IPS DF 6.9 (cell line): ENCODE measurements at regions not wholly inside any gene's neighbourhood (a gene's known extent, or its start where the extent isn't known, plus 50 kb on each side); places are given as distances from the start of the nearest gene placed in this dataset.

Source experiments
- DNase-seq: peaks from one replicate; pipeline ENCODE4 v3.0.0-alpha.2; 2013; ENCODE audit warnings: low read depth, low spot score
- H3K27ac ChIP-seq: one replicate; pipeline ENCODE4 v1.5.1; 2013; ENCODE audit warnings: low read length, control low read depth
- H3K27me3 ChIP-seq: 2 replicates; pipeline ENCODE4 v1.6.1; 2013; ENCODE audit warnings: mild to moderate bottlenecking, low read length; ENCODE audit not compliant: control insufficient read depth, insufficient read depth
- H3K36me3 ChIP-seq: 2 replicates; pipeline ENCODE4 v1.6.1; 2013; ENCODE audit warnings: low read length; ENCODE audit not compliant: control insufficient read depth, insufficient read depth
- H3K4me1 ChIP-seq: 2 replicates; pipeline ENCODE4 v1.6.1; 2013; ENCODE audit warnings: low read length; ENCODE audit not compliant: control insufficient read depth, insufficient read depth
- H3K4me3 ChIP-seq: 2 replicates; pipeline ENCODE4 v1.5.1; 2013; ENCODE audit warnings: mild to moderate bottlenecking, low read length
- H3K9me3 ChIP-seq: 2 replicates; pipeline ENCODE4 v1.6.1; 2013; ENCODE audit warnings: low read length, inconsistent platforms; ENCODE audit not compliant: control insufficient read depth, insufficient read depth
- WGBS: extraction: QIAGEN DNeasy Blood & Tissue Kit; methylation state at CpG from one replicate; pipeline ENCODE4 v1.1.7; 2013; ENCODE audit warnings: mixed read lengths, missing lambda C conversion rate; ENCODE audit not compliant: insufficient read length, insufficient coverage; 5-methylcytosine and 5-hydroxymethylcytosine counted together

- Histone ChIP-seq H3K9me3 (no peaks in the 10 kb centered on the region), H3K4me3 (no peak overlapping the region), H3K4me1 (no peaks in the 10 kb centered on the region), H3K36me3 (no peaks in the 10 kb centered on the region), H3K27me3 (no peaks in the 10 kb centered on the region), H3K27ac (no peak overlapping the region)
- DNase-seq, result no peak
- WGBS, result no CpG with 5 or more reads among the region's 3 CpGs
These were observed 265.5 kb downstream of the NR2F2 start for GRCh38 chr15:96595951-96596350.

GRCh38 chr15:96598514-96598913, 268.0 kb downstream of the NR2F2 start:
- no peak overlapping the region for H3K27ac ChIP-seq
- H3K4me1 ChIP-seq, result no peaks in the 10 kb centered on the region
- H3K4me3 ChIP-seq, result no peak overlapping the region
- no peaks in the 10 kb centered on the region for H3K27me3 ChIP-seq
- DNase-seq, result no peak
- WGBS, result no CpG with 5 or more reads among the region's 5 CpGs
- H3K36me3 ChIP-seq, result no peaks in the 10 kb centered on the region
- H3K9me3 ChIP-seq, result no peaks in the 10 kb centered on the region

- no CpG with 5 or more reads among the region's 3 CpGs for WGBS
- no peaks in the 10 kb centered on the region for H3K36me3 ChIP-seq
- no peaks in the 10 kb centered on the region for H3K27me3 ChIP-seq
- no peak for DNase-seq
- H3K9me3 ChIP-seq, result no peaks in the 10 kb centered on the region
- H3K27ac ChIP-seq, result no peak overlapping the region
- H3K4me1 ChIP-seq, result no peaks in the 10 kb centered on the region
- no peak overlapping the region for H3K4me3 ChIP-seq
These were observed 268.8 kb downstream of the NR2F2 start for GRCh38 chr15:96599268-96599667.

- Histone ChIP-seq H3K4me1 (no peaks in the 10 kb centered on the region), H3K4me3 (no peak overlapping the region), H3K27ac (no peak overlapping the region), H3K27me3 (no peaks in the 10 kb centered on the region), H3K9me3 (no peaks in the 10 kb centered on the region), H3K36me3 (no peaks in the 10 kb centered on the region)
- DNase-seq, result no peak
- no CpG with 5 or more reads among the region's 4 CpGs for WGBS
These were observed 269.9 kb downstream of the NR2F2 start for GRCh38 chr15:96600350-96600749.

GRCh38 chr15:96606617-96607016, 276.1 kb downstream of the NR2F2 start:
- Histone ChIP-seq H3K4me1 (no peaks in the 10 kb centered on the region), H3K27me3 (no peaks in the 10 kb centered on the region), H3K27ac (no peak overlapping the region), H3K4me3 (no peak overlapping the region), H3K9me3 (no peaks in the 10 kb centered on the region), H3K36me3 (no peaks in the 10 kb centered on the region)
- DNase-seq, result no peak
- WGBS, result no CpG with 5 or more reads among the region's 6 CpGs

- no peak overlapping the region for H3K27ac ChIP-seq
- DNase-seq, result no peak
- no peaks in the 10 kb centered on the region for H3K27me3 ChIP-seq
- no CpG with 5 or more reads among the region's 3 CpGs for WGBS
- H3K36me3 ChIP-seq, result no peaks in the 10 kb centered on the region
- no peak overlapping the region for H3K4me3 ChIP-seq
- no peaks in the 10 kb centered on the region for H3K4me1 ChIP-seq
- H3K9me3 ChIP-seq, result no peaks in the 10 kb centered on the region
These were observed 280.3 kb downstream of the NR2F2 start for GRCh38 chr15:96610757-96611156.

GRCh38 chr15:96612917-96613316, 282.4 kb downstream of the NR2F2 start:
- Histone ChIP-seq H3K4me3 (no peak overlapping the region), H3K27ac (no peak overlapping the region), H3K9me3 (no peaks in the 10 kb centered on the region), H3K36me3 (no peaks in the 10 kb centered on the region), H3K4me1 (no peaks in the 10 kb centered on the region), H3K27me3 (no peaks in the 10 kb centered on the region)
- no peak for DNase-seq
- no CpG with 5 or more reads among the region's 1 CpG for WGBS

- H3K4me3 ChIP-seq, result no peak overlapping the region
- H3K36me3 ChIP-seq, result no peaks in the 10 kb centered on the region
- H3K9me3 ChIP-seq, result no peaks in the 10 kb centered on the region
- no peak overlapping the region for H3K27ac ChIP-seq
- no peaks in the 10 kb centered on the region for H3K4me1 ChIP-seq
- H3K27me3 ChIP-seq, result no peaks in the 10 kb centered on the region
- DNase-seq, result no peak
- no CpG with 5 or more reads among the region's 6 CpGs for WGBS
These were observed 288.7 kb downstream of the NR2F2 start for GRCh38 chr15:96619174-96619573.

GRCh38 chr15:96622714-96623113, 292.2 kb downstream of the NR2F2 start:
- H3K9me3 ChIP-seq, result no peaks in the 10 kb centered on the region
- WGBS, result no CpG with 5 or more reads among the region's 6 CpGs
- H3K36me3 ChIP-seq, result no peaks in the 10 kb centered on the region
- no peak overlapping the region for H3K27ac ChIP-seq
- no peaks in the 10 kb centered on the region for H3K4me1 ChIP-seq
- no peak overlapping the region for H3K4me3 ChIP-seq
- no peaks in the 10 kb centered on the region for H3K27me3 ChIP-seq
- DNase-seq, result no peak

- Histone ChIP-seq H3K4me1 (no peaks in the 10 kb centered on the region), H3K4me3 (no peak overlapping the region), H3K9me3 (no peaks in the 10 kb centered on the region), H3K27ac (no peak overlapping the region), H3K27me3 (no peaks in the 10 kb centered on the region), H3K36me3 (no peaks in the 10 kb centered on the region)
- no CpG with 5 or more reads among the region's 4 CpGs for WGBS
- no peak for DNase-seq
These were observed 294.8 kb downstream of the NR2F2 start for GRCh38 chr15:96625256-96625655.

- Histone ChIP-seq H3K36me3 (no peaks in the 10 kb centered on the region), H3K27me3 (no peaks in the 10 kb centered on the region), H3K27ac (no peak overlapping the region), H3K9me3 (no peaks in the 10 kb centered on the region), H3K4me3 (no peak overlapping the region), H3K4me1 (no peaks in the 10 kb centered on the region)
- WGBS, result no CpG with 5 or more reads among the region's 13 CpGs
- DNase-seq, result no peak
These were observed 296.6 kb downstream of the NR2F2 start for GRCh38 chr15:96627031-96627568.
